H1 (cell line): ENCODE measurements at regions not wholly inside any gene's neighbourhood (a gene's known extent, or its start where the extent isn't known, plus 50 kb on each side); places are given as distances from the start of the nearest gene placed in this dataset.

ENCODE experiments used
- CHD7 ChIP-seq: fragments of 300-600 bp; sonication (generic); IDR thresholded peaks from 2 replicates; pipeline ENCODE4 v1.7.1; 2012; ENCODE audit warnings: low read length, moderate library complexity, mild to moderate bottlenecking, inconsistent platforms; ENCODE audit not compliant: insufficient replicate concordance

DNA sequence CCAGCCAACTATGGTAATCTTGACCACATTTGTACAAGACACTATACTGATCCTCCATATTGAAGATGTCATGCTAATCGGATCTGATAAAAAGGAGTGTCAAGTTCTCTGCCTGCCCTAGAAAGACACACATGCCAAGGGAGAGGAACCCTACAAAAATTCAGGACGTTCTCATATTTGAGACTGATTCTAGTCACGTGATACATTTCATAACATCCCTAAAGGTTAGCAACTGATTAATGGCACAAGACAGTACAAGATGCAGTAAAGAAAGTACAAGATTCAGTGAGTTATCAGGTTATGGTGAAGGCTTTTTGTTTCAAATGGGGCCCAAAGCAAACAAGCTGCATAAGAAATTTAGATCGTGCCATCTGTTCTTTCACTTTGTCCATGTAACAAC lies 190.7 kb upstream of the MOCS1 start (continued):
- no peak for TF ChIP-seq CHD7
